ENCODE measurements at regions not wholly inside any gene's neighbourhood (a gene's known extent, or its start where the extent isn't known, plus 50 kb on each side); places are given as distances from the start of the nearest gene placed in this dataset.

- Histone ChIP-seq H3K9ac (ENCODE audit: control insufficient read depth, extremely low read depth, insufficient read depth, low read length) (no peak overlapping the region), H4K20me1 (ENCODE audit: control insufficient read depth, extremely low read depth, insufficient read depth, low read length) (no peaks in the 10 kb centered on the region), H3K9me1 (ENCODE audit: control insufficient read depth, extremely low read depth, insufficient read depth, low read length) (no peaks in the 10 kb centered on the region), H3K36me3 (ENCODE audit: control insufficient read depth in 2 of 2, extremely low read depth in 1 of 2, insufficient read depth in 2 of 2, low read length in 2 of 2) (no peaks in the 10 kb centered on the region), H3K4me1 (ENCODE audit: control insufficient read depth, extremely low read depth, insufficient read depth, low read length) (no peaks in the 10 kb centered on the region), H3K4me3 (ENCODE audit: control insufficient read depth in 2 of 3, extremely low read depth in 1 of 3, insufficient read depth in 2 of 3, low read depth in 1 of 3, low read length in 3 of 3) (no peak overlapping the region), H2AFZ (ENCODE audit: control insufficient read depth, low read length) (no peak overlapping the region), H3K4me2 (ENCODE audit: control insufficient read depth, extremely low read depth, insufficient read depth, low read depth, low read length) (no peak overlapping the region), H3K9me3 (ENCODE audit: control insufficient read depth, low read depth, low read length) (no peaks in the 10 kb centered on the region), H3K79me2 (ENCODE audit: control insufficient read depth, insufficient read depth, low read length) (no peaks in the 10 kb centered on the region), H3K27me3 (ENCODE audit: control insufficient read depth, extremely low read depth, insufficient read depth, low read length) (no peaks in the 10 kb centered on the region), H3K27ac (ENCODE audit: control insufficient read depth, insufficient read depth, low read length) (no peak overlapping the region)
- DNase-seq (ENCODE audit: low read depth, low spot score) (no peak), FAIRE-seq (no peak)
- TF ChIP-seq EZH2 (IDR thresholded peaks at IDR 0.05; ENCODE audit: low read length), result no peak
- no peak for TF ChIP-seq CTCF (optimal IDR thresholded peaks at IDR 0.05 in 1 of 3, IDR thresholded peaks at IDR 0.05 in 1 of 3, conservative IDR thresholded peaks at IDR 0.05 in 1 of 3; ENCODE audit: extremely low read depth in 1 of 3, insufficient read depth in 2 of 3, low read length in 3 of 3)
- dilution Hi-C loops (cut with MboI; ENCODE audit: extremely low pct_ligation_motif_present, low sequenced_read_pairs), result no loop called here
Observed at GRCh38 chr13:53499576-53500133, 471.0 kb downstream of the OLFM4 start.

- DNase-seq (ENCODE audit: low read depth, low spot score), result no peak
- no peaks in the 10 kb centered on the region for H3K27me3 ChIP-seq (ENCODE audit: control insufficient read depth, extremely low read depth, insufficient read depth, low read length)
- H3K9ac ChIP-seq (ENCODE audit: control insufficient read depth, extremely low read depth, insufficient read depth, low read length), result no peak overlapping the region
- no peaks in the 10 kb centered on the region for H3K9me3 ChIP-seq (ENCODE audit: control insufficient read depth, low read depth, low read length)
- H3K79me2 ChIP-seq (ENCODE audit: control insufficient read depth, insufficient read depth, low read length), result no peaks in the 10 kb centered on the region
- no peaks in the 10 kb centered on the region for H3K4me1 ChIP-seq (ENCODE audit: control insufficient read depth, extremely low read depth, insufficient read depth, low read length)
- no peak overlapping the region for H3K4me2 ChIP-seq (ENCODE audit: control insufficient read depth, extremely low read depth, insufficient read depth, low read depth, low read length)
- no peaks in the 10 kb centered on the region for H3K36me3 ChIP-seq (ENCODE audit: control insufficient read depth in 2 of 2, extremely low read depth in 1 of 2, insufficient read depth in 2 of 2, low read length in 2 of 2)
- no peak overlapping the region for H3K4me3 ChIP-seq (ENCODE audit: control insufficient read depth in 2 of 3, extremely low read depth in 1 of 3, insufficient read depth in 2 of 3, low read depth in 1 of 3, low read length in 3 of 3)
- H4K20me1 ChIP-seq (ENCODE audit: control insufficient read depth, extremely low read depth, insufficient read depth, low read length), result no peaks in the 10 kb centered on the region
- dilution Hi-C loops (cut with MboI; ENCODE audit: extremely low pct_ligation_motif_present, low sequenced_read_pairs), result no loop called here
- no peak for FAIRE-seq
- no peak for TF ChIP-seq CTCF (optimal IDR thresholded peaks at IDR 0.05 in 1 of 3, IDR thresholded peaks at IDR 0.05 in 1 of 3, conservative IDR thresholded peaks at IDR 0.05 in 1 of 3; ENCODE audit: extremely low read depth in 1 of 3, insufficient read depth in 2 of 3, low read length in 3 of 3)
- no peak for TF ChIP-seq EZH2 (IDR thresholded peaks at IDR 0.05; ENCODE audit: low read length)
- no peak overlapping the region for H3K27ac ChIP-seq (ENCODE audit: control insufficient read depth, insufficient read depth, low read length)
- no peaks in the 10 kb centered on the region for H3K9me1 ChIP-seq (ENCODE audit: control insufficient read depth, extremely low read depth, insufficient read depth, low read length)
- H2AFZ ChIP-seq (ENCODE audit: control insufficient read depth, low read length), result no peak overlapping the region
Observed at GRCh38 chr13:53501387-53501786, 472.8 kb downstream of the OLFM4 start.
